AG09309 (cell line): ENCODE measurements at regions not wholly inside any gene's neighbourhood (a gene's known extent, or its start where the extent isn't known, plus 50 kb on each side); places are given as distances from the start of the nearest gene placed in this dataset.
A peak's percentile ranks its signal among the peaks of the same experiment; 100 is the strongest.

Experiments
- DNase-seq: peaks from one replicate; pipeline ENCODE4 v3.0.0-alpha.2; 2010; ENCODE audit warnings: low read depth
- H3K4me3 ChIP-seq: 2 replicates; pipeline ENCODE4 v1.5.1; 2011; ENCODE audit warnings: mild to moderate bottlenecking, low read depth, low read length, moderate library complexity; ENCODE audit not compliant: control insufficient read depth
- CTCF ChIP-seq: IDR thresholded peaks from 2 replicates; pipeline ENCODE4 v1.5.1; 2011; ENCODE audit warnings: mild to moderate bottlenecking, low read depth, low read length, inconsistent platforms; ENCODE audit not compliant: insufficient read depth, control insufficient read depth; ENCODE audit errors: missing control alignments

DNA sequence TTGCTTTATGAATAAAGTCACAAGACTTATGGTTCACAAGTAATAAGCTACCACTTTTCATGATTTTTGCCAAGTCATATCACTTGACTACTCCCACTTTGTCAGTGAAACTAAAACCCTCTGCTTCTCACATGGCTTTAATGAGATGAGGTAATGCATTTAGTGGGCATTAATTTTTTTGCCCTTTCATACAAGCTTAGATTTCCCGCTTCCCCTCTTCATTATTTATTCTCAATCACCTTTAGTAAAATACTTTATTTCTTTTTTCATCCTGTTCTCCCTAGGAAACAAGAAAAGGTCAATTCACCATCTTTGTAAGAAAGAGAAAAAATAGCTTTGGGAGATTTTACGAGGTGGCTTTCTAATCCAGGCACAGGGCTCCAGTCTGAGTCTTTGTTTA is 109.6 kb upstream of the STARD3NL start:
- TF ChIP-seq CTCF, result no peak
- DNase-seq, result no peak
- H3K4me3 ChIP-seq, result no peak overlapping the region

DNA sequence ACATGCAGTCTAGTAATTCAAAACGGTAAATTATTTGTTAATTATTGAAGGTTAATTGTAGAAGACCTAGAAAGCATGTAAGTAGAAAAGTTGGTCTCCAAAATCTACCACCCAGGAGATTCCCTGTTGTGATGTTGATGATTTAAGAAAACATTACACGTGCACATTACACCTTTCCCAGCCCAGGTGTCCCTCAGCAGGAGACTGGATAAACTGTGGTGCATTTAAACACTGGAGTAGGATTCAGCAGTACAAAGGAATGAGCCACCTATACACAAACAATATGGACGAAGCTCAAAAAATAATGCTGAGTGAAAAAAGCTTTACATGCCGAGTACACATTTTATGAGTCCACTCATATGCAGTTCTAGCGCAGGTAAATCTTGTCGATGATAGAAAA is 109.0 kb upstream of the STARD3NL start:
- no peak overlapping the region for H3K4me3 ChIP-seq
- TF ChIP-seq CTCF, result no peak
- no peak for DNase-seq

GRCh38 chr7:38070718-38071117 is 107.3 kb upstream of the STARD3NL start:
- no peak overlapping the region for H3K4me3 ChIP-seq
- peak; percentile 59 for TF ChIP-seq CTCF
- DNase-seq, result peak; percentile 20

- DNase-seq, result no peak
- no peak overlapping the region for H3K4me3 ChIP-seq
- TF ChIP-seq CTCF, result no peak
These were observed 91.2 kb upstream of the STARD3NL start for GRCh38 chr7:38086857-38087256.

- no peak overlapping the region for H3K4me3 ChIP-seq
- no peak for TF ChIP-seq CTCF
- DNase-seq, result no peak
These were observed 75.5 kb upstream of the STARD3NL start for GRCh38 chr7:38102507-38102906.

DNA sequence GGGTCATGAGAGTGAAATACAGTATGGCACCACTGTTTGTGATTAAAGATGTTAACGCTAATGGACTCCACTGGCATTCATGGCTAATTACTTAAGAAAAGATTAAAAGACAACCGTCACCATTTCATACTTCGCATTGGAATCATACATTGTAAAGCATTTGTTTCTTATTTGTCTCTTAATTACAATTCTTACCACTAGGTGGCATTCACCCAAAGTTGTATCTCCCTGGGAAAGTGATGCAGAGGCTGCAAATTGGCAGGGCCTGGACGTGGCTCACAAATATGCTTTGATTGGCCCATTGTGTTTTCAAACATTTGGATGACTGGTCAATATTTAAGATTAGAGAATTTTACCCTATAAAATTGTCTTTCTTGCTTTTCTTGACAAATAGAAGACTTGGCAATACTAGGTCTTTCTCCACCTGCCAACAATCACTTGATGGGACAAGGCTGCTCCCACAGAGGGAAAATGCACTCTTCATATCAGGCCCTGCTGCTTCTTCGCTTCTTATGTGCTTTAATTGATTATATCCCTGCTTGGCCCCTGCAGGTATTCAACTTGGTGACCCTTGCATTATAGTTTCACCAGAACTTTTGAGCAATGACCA is 72.1 kb upstream of the STARD3NL start:
- peak; percentile 65 for TF ChIP-seq CTCF

DNA sequence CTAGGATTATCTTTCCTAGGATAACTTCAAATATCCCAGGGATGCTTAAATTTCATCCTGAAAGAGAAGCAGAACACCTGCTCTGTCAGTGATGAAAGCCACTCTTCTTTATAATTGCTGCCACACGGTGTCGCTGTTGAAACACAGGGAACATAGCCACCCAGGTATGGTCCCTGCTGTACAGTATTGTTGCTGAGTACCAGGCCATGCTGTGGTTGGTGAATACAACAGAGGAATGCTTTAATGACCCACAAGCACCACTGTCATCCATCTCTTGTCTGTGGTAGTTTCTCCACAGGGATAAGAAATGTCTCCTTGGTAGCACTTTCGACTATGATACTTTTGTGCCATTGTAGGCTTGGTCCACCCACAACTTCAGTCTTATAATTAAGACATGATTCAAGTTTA is 70.6 kb upstream of the STARD3NL start:
- H3K4me3 ChIP-seq, result no peak overlapping the region
- peak; percentile 78 for TF ChIP-seq CTCF
- DNase-seq, result no peak

More for the DNA sequence above, 72.1 kb upstream of the STARD3NL start:
- H3K4me3 ChIP-seq, result no peak overlapping the region
- no peak for DNase-seq
